Astrocyte (in vitro differentiated cells and primary cell): ENCODE measurements at regions not wholly inside any gene's neighbourhood (a gene's known extent, or its start where the extent isn't known, plus 50 kb on each side); places are given as distances from the start of the nearest gene placed in this dataset.

Experiments
- DNase-seq: peaks from one replicate; pipeline ENCODE4 v3.0.0-alpha.2; 2010; ENCODE audit warnings: low read depth
- FAIRE-seq: peaks from 2 replicates; lab custom pipeline; 2011; peaks lifted over from hg19 to GRCh38; lab: Jason Lieb, UNC
- H2AFZ ChIP-seq: 2 replicates; pipeline ENCODE4 v1.6.0; 2012; ENCODE audit warnings: low read depth, low read length, inconsistent platforms
- H3K27ac ChIP-seq: 2 replicates; pipeline ENCODE4 v1.5.1; 2011; ENCODE audit warnings: low read depth, low read length, inconsistent platforms
- H3K27me3 ChIP-seq: 2 replicates; pipeline ENCODE4 v1.6.0; 2011; ENCODE audit warnings: low read length, inconsistent platforms; ENCODE audit not compliant: insufficient read depth
- H3K36me3 ChIP-seq: 2 replicates; pipeline ENCODE4 v1.5.1; 2011; ENCODE audit warnings: low read length, inconsistent platforms; ENCODE audit not compliant: insufficient read depth
- H3K4me1 ChIP-seq: 2 replicates; pipeline ENCODE4 v1.5.1; 2011; ENCODE audit warnings: low read length, inconsistent platforms; ENCODE audit not compliant: insufficient read depth
- H3K4me2 ChIP-seq: 2 replicates; pipeline ENCODE4 v1.6.0; 2012; ENCODE audit warnings: low read length, inconsistent platforms
- H3K4me3 ChIP-seq: 2 replicates; pipeline ENCODE4 v1.5.1; 2011; ENCODE audit warnings: low read depth, mild to moderate bottlenecking, low read length, inconsistent platforms; ENCODE audit not compliant: insufficient read depth
- H3K79me2 ChIP-seq: 2 replicates; pipeline ENCODE4 v1.6.0; 2012; ENCODE audit warnings: mild to moderate bottlenecking, low read length, inconsistent platforms; ENCODE audit not compliant: insufficient read depth
- H3K9ac ChIP-seq: 2 replicates; pipeline ENCODE4 v1.6.0; 2012; ENCODE audit warnings: mild to moderate bottlenecking, low read length, inconsistent platforms
- H3K9me3 ChIP-seq: 2 replicates; pipeline ENCODE4 v1.5.1; 2012; ENCODE audit warnings: low read depth, mild to moderate bottlenecking, low read length, inconsistent platforms; ENCODE audit not compliant: insufficient read depth
- H4K20me1 ChIP-seq: 2 replicates; pipeline ENCODE4 v1.6.0; 2012; ENCODE audit warnings: low read length, inconsistent platforms; ENCODE audit not compliant: insufficient read depth
- H3K27ac Mint-ChIP-seq: one replicate; pipeline ENCODE4 v1.8.0; 2021; ENCODE audit warnings: mild to moderate bottlenecking, mixed read lengths; ENCODE audit not compliant: unreplicated experiment
- H3K27me3 Mint-ChIP-seq: one replicate; pipeline ENCODE4 v1.8.0; 2021; ENCODE audit warnings: low read depth, mixed read lengths; ENCODE audit not compliant: unreplicated experiment
- H3K36me3 Mint-ChIP-seq: one replicate; pipeline ENCODE4 v1.8.0; 2021; ENCODE audit warnings: low read depth, mixed read lengths; ENCODE audit not compliant: unreplicated experiment
- H3K4me1 Mint-ChIP-seq: one replicate; pipeline ENCODE4 v1.8.0; 2021; ENCODE audit warnings: low read depth, mixed read lengths; ENCODE audit not compliant: unreplicated experiment
- H3K4me3 Mint-ChIP-seq: one replicate; pipeline ENCODE4 v1.8.0; 2021; ENCODE audit warnings: mild to moderate bottlenecking, moderate library complexity, mixed read lengths; ENCODE audit not compliant: unreplicated experiment
- H3K9me3 Mint-ChIP-seq: one replicate; pipeline ENCODE4 v1.8.0; 2021; ENCODE audit warnings: mild to moderate bottlenecking, mixed read lengths; ENCODE audit not compliant: unreplicated experiment
- CTCF ChIP-seq: IDR thresholded peaks from 2 replicates; pipeline ENCODE4 v1.5.1; 2011; ENCODE audit warnings: low read depth, mild to moderate bottlenecking, inconsistent platforms, low read length, moderate library complexity; ENCODE audit not compliant: insufficient read depth
- EZH2 ChIP-seq: IDR thresholded peaks from 2 replicates; pipeline ENCODE4 v1.6.1; 2012; ENCODE audit warnings: mild to moderate bottlenecking, low read length, inconsistent platforms; ENCODE audit not compliant: insufficient read depth

- TF ChIP-seq CTCF (no peak), EZH2 (no peak)
- no peak overlapping the region for H3K4me3 ChIP-seq
- H4K20me1 ChIP-seq = no peaks in the 10 kb centered on the region
- H3K9me3 ChIP-seq = no peaks in the 10 kb centered on the region
- H3K36me3 ChIP-seq = no peaks in the 10 kb centered on the region
- H3K4me3 Mint-ChIP-seq = no peak overlapping the region
- H3K9ac ChIP-seq = no peak overlapping the region
- peaks cover 1% of the 10 kb centered on the region for H3K4me1 Mint-ChIP-seq
- H2AFZ ChIP-seq = no peak overlapping the region
- DNase-seq (no peak), FAIRE-seq (no peak)
- H3K27ac ChIP-seq = no peak overlapping the region
- no peaks in the 10 kb centered on the region for H3K27me3 Mint-ChIP-seq
- H3K4me2 ChIP-seq = no peak overlapping the region
- H3K4me1 ChIP-seq = no peaks in the 10 kb centered on the region
- no peaks in the 10 kb centered on the region for H3K36me3 Mint-ChIP-seq
- no peaks in the 10 kb centered on the region for H3K79me2 ChIP-seq
- H3K9me3 Mint-ChIP-seq = no peaks in the 10 kb centered on the region
- no peaks in the 10 kb centered on the region for H3K27me3 ChIP-seq
- no peak overlapping the region for H3K27ac Mint-ChIP-seq
Observed at GRCh38 chr5:136615251-136616119, 250.1 kb upstream of the TRPC7 start.

- peaks cover under 1% of the 10 kb centered on the region for H3K9me3 Mint-ChIP-seq
- no peaks in the 10 kb centered on the region for H3K4me1 ChIP-seq
- H3K79me2 ChIP-seq = no peaks in the 10 kb centered on the region
- no peak overlapping the region for H3K4me3 ChIP-seq
- no peaks in the 10 kb centered on the region for H3K36me3 Mint-ChIP-seq
- no peak for TF ChIP-seq CTCF
- TF ChIP-seq EZH2 = no peak
- no peak overlapping the region for H3K27ac Mint-ChIP-seq
- FAIRE-seq (no peak), DNase-seq (peak; percentile 7)
- H4K20me1 ChIP-seq = no peaks in the 10 kb centered on the region
- no peaks in the 10 kb centered on the region for H3K27me3 ChIP-seq
- H3K4me1 Mint-ChIP-seq = no peaks in the 10 kb centered on the region
- H3K9ac ChIP-seq = no peak overlapping the region
- no peaks in the 10 kb centered on the region for H3K36me3 ChIP-seq
- H2AFZ ChIP-seq = no peak overlapping the region
- H3K4me2 ChIP-seq = no peak overlapping the region
- no peak overlapping the region for H3K4me3 Mint-ChIP-seq
- H3K27me3 Mint-ChIP-seq = no peaks in the 10 kb centered on the region
- H3K27ac ChIP-seq = no peak overlapping the region
- H3K9me3 ChIP-seq = no peaks in the 10 kb centered on the region
Observed at GRCh38 chr5:136613230-136613629, 247.9 kb upstream of the TRPC7 start.

- DNase-seq (no peak), FAIRE-seq (no peak)
- no peak overlapping the region for H2AFZ ChIP-seq
- no peaks in the 10 kb centered on the region for H3K27me3 Mint-ChIP-seq
- H3K9me3 Mint-ChIP-seq = peaks cover 11% of the 10 kb centered on the region
- no peaks in the 10 kb centered on the region for H3K4me1 Mint-ChIP-seq
- H3K9me3 ChIP-seq = peaks cover 4% of the 10 kb centered on the region
- peaks cover 10% of the 10 kb centered on the region for H3K36me3 Mint-ChIP-seq
- no peak overlapping the region for H3K9ac ChIP-seq
- no peak overlapping the region for H3K4me2 ChIP-seq
- no peaks in the 10 kb centered on the region for H3K36me3 ChIP-seq
- H3K27ac ChIP-seq = no peak overlapping the region
- no peak for TF ChIP-seq CTCF
- no peak for TF ChIP-seq EZH2
- H3K27ac Mint-ChIP-seq = no peak overlapping the region
- no peak overlapping the region for H3K4me3 Mint-ChIP-seq
- no peaks in the 10 kb centered on the region for H3K79me2 ChIP-seq
- no peaks in the 10 kb centered on the region for H4K20me1 ChIP-seq
- H3K4me1 ChIP-seq = no peaks in the 10 kb centered on the region
- H3K4me3 ChIP-seq = no peak overlapping the region
- H3K27me3 ChIP-seq = peaks cover 2% of the 10 kb centered on the region
Observed at GRCh38 chr5:136605638-136606037, 240.3 kb upstream of the TRPC7 start.
